CD14-positive monocyte (primary cell): ENCODE measurements at regions not wholly inside any gene's neighbourhood (a gene's known extent, or its start where the extent isn't known, plus 50 kb on each side); places are given as distances from the start of the nearest gene placed in this dataset.

ENCODE experiments used
- DNase-seq, 3 donors: peaks; one replicate each; pipeline ENCODE4 v3.0.0-alpha.2; 2011 to 2022
- H2AFZ ChIP-seq: 2 replicates; pipeline ENCODE4 v1.6.0; 2012; ENCODE audit warnings: mild to moderate bottlenecking, low read depth, low read length, inconsistent platforms; ENCODE audit not compliant: insufficient read depth, poor library complexity, severe bottlenecking
- H3K27ac ChIP-seq, 2 donors: 1 replicate in 1 of 2; 2 replicates in 1 of 2; pipeline ENCODE4 v1.5.1; 2012 to 2013; ENCODE audit warnings: low read length in 2 of 2, control low read depth in 1 of 2, inconsistent platforms in 1 of 2, low read depth in 1 of 2, mild to moderate bottlenecking in 1 of 2
- H3K27me3 ChIP-seq, 2 donors: one replicate each; pipeline versions ENCODE4 v1.6.0 to v1.6.1; 2011 to 2013; ENCODE audit warnings: low read length in 2 of 2; ENCODE audit not compliant: control insufficient read depth in 2 of 2, insufficient read depth in 2 of 2
- H3K36me3 ChIP-seq, 2 donors: replicated peaks in 1 of 2; 1 replicate in 1 of 2; 2 replicates in 1 of 2; pipeline versions ENCODE4 v1.5.1 to v1.6.1; 2012 to 2013; ENCODE audit warnings: low read length in 2 of 2, control low read depth in 1 of 2, inconsistent platforms in 1 of 2, mild to moderate bottlenecking in 1 of 2; ENCODE audit not compliant: insufficient read depth in 2 of 2, control insufficient read depth in 1 of 2
- H3K4me1 ChIP-seq, 2 donors: 1 replicate in 1 of 2; 2 replicates in 1 of 2; pipeline versions ENCODE4 v1.5.1 to v1.6.1; 2012 to 2013; ENCODE audit warnings: low read length in 2 of 2, control low read depth in 1 of 2, inconsistent platforms in 1 of 2, mild to moderate bottlenecking in 1 of 2, moderate library complexity in 1 of 2; ENCODE audit not compliant: insufficient read depth in 2 of 2, control insufficient read depth in 1 of 2
- H3K4me2 ChIP-seq: replicated peaks from 2 replicates; pipeline ENCODE3; 2012; ENCODE audit warnings: low read length, moderate library complexity, mild to moderate bottlenecking; ENCODE audit not compliant: poor library complexity, severe bottlenecking; ENCODE audit errors: extremely low read depth
- H3K4me3 ChIP-seq, 3 experiments: fragments of 200-600 bp in 1 of 3; sonication (generic) in 1 of 3; replicated peaks in 1 of 3; 1 replicate in 2 of 3; 2 replicates in 1 of 3; pipeline ENCODE4 v1.5.1; 2011 to 2013; ENCODE audit warnings: low read length in 3 of 3, mild to moderate bottlenecking in 3 of 3, control low read depth in 2 of 3, low read depth in 2 of 3, inconsistent platforms in 1 of 3, moderate library complexity in 1 of 3
- H3K79me2 ChIP-seq: 2 replicates; pipeline ENCODE4 v1.6.0; 2012; ENCODE audit warnings: mild to moderate bottlenecking, control low read depth, inconsistent platforms, low read length, moderate library complexity; ENCODE audit not compliant: insufficient read depth
- H3K9ac ChIP-seq: 2 replicates; pipeline ENCODE4 v1.6.0; 2017; ENCODE audit warnings: low read length, mild to moderate bottlenecking; ENCODE audit not compliant: insufficient read depth, poor library complexity, severe bottlenecking
- H3K9me3 ChIP-seq, 2 donors: replicated peaks in 1 of 2; 1 replicate in 1 of 2; 2 replicates in 1 of 2; pipeline versions ENCODE4 v1.5.1 to v1.6.1; 2012 to 2013; ENCODE audit warnings: low read length in 2 of 2, control low read depth in 1 of 2; ENCODE audit not compliant: control insufficient read depth in 1 of 2, insufficient read depth in 1 of 2
- H4K20me1 ChIP-seq: 2 replicates; pipeline ENCODE4 v1.6.0; 2012; ENCODE audit warnings: mild to moderate bottlenecking, low read length, control low read depth, moderate library complexity; ENCODE audit not compliant: insufficient read depth
- H3K27ac Mint-ChIP-seq, 7 donors: one replicate each; pipeline ENCODE4 v1.8.0; 2020; ENCODE audit warnings: mild to moderate bottlenecking in 7 of 7, mixed read lengths in 7 of 7, moderate library complexity in 6 of 7, inconsistent platforms in 2 of 7
- H3K27me3 Mint-ChIP-seq, 3 donors: one replicate each; pipeline ENCODE4 v1.8.0; 2021 to 2022; ENCODE audit warnings: low read depth in 3 of 3, mild to moderate bottlenecking in 3 of 3, mixed read lengths in 3 of 3, moderate library complexity in 3 of 3, inconsistent platforms in 1 of 3
- H3K36me3 Mint-ChIP-seq, 2 donors: one replicate each; pipeline ENCODE4 v1.8.0; 2020; ENCODE audit warnings: mixed read lengths in 2 of 2, inconsistent platforms in 1 of 2, mild to moderate bottlenecking in 1 of 2
- H3K4me1 Mint-ChIP-seq: one replicate; pipeline ENCODE4 v1.8.0; 2020; ENCODE audit warnings: mild to moderate bottlenecking, mixed read lengths
- H3K4me3 Mint-ChIP-seq, 2 donors: one replicate each; pipeline ENCODE4 v1.8.0; 2020; ENCODE audit warnings: mild to moderate bottlenecking in 2 of 2, mixed read lengths in 2 of 2, moderate library complexity in 1 of 2
- H3K9me3 Mint-ChIP-seq, 7 donors: one replicate each; pipeline ENCODE4 v1.8.0; 2020 to 2022; ENCODE audit warnings: mixed read lengths in 7 of 7, mild to moderate bottlenecking in 6 of 7, moderate library complexity in 6 of 7, inconsistent platforms in 2 of 7
- CTCF ChIP-seq: fragments of 200-600 bp; IDR thresholded peaks from one replicate; pipeline ENCODE4 v1.8.0; 2022; ENCODE audit warnings: antibody characterized with exemption, mild to moderate bottlenecking
- WGBS: methylation state at CpG from one replicate; pipeline ENCODE4 v1.1.5; 2013; ENCODE audit warnings: missing lambda C conversion rate; ENCODE audit not compliant: insufficient coverage; 5-methylcytosine and 5-hydroxymethylcytosine counted together
- intact Hi-C, 2 donors: fragments of 100-400 bp; cut with micrococcal nuclease; formaldehyde crosslinking; loops; one replicate each; pipeline versions ENCODE4 v1.15.0 to v1.15.1; 2023

- Histone ChIP-seq H3K4me1 (no peaks in the 10 kb centered on the region), H3K79me2 (no peaks in the 10 kb centered on the region), H3K4me2 (no peak overlapping the region), H3K36me3 (no peaks in the 10 kb centered on the region), H4K20me1 (no peaks in the 10 kb centered on the region), H3K9ac (no peak overlapping the region), H2AFZ (no peak overlapping the region), H3K27ac (no peak overlapping the region), H3K9me3 (no peaks in the 10 kb centered on the region), H3K27me3 (no peaks in the 10 kb centered on the region), H3K4me3 (no peak overlapping the region)
- H3K9me3 Mint-ChIP-seq = peaks cover 0 to 1% (median 0%) of the 10 kb centered on the region in 7 donors
- WGBS = no CpG with 5 or more reads among the region's 3 CpGs
- peaks cover 0 to 1% (median 0%) of the 10 kb centered on the region in 3 donors for H3K27me3 Mint-ChIP-seq
- no peak overlapping the region for H3K4me3 Mint-ChIP-seq
- intact Hi-C loops = no loop called here
- H3K27ac Mint-ChIP-seq = no peak overlapping the region
- TF ChIP-seq CTCF = no peak
- H3K4me1 Mint-ChIP-seq = no peaks in the 10 kb centered on the region
- DNase-seq = no peak
- no peaks in the 10 kb centered on the region for H3K36me3 Mint-ChIP-seq
These were observed 318.9 kb downstream of the ZNF326 start for GRCh38 chr1:90313778-90314177.

GRCh38 chr1:90309806-90310205, 314.9 kb downstream of the ZNF326 start:
- no peaks in the 10 kb centered on the region for H4K20me1 ChIP-seq
- Mint-ChIP-seq H3K27me3 (peaks cover 0 to 3% (median 1%) of the 10 kb centered on the region in 3 donors), H3K4me3 (no peak overlapping the region), H3K36me3 (no peaks in the 10 kb centered on the region), H3K9me3 (peaks cover 0 to 5% (median 3%) of the 10 kb centered on the region in 7 donors), H3K4me1 (no peaks in the 10 kb centered on the region), H3K27ac (no peak overlapping the region)
- no peak overlapping the region for H3K27ac ChIP-seq
- H2AFZ ChIP-seq = no peak overlapping the region
- no peaks in the 10 kb centered on the region for H3K9me3 ChIP-seq
- no peaks in the 10 kb centered on the region for H3K27me3 ChIP-seq
- H3K4me1 ChIP-seq = no peaks in the 10 kb centered on the region
- no peak overlapping the region for H3K9ac ChIP-seq
- H3K36me3 ChIP-seq = no peaks in the 10 kb centered on the region
- intact Hi-C loops = no loop called here
- no peak overlapping the region for H3K4me2 ChIP-seq
- TF ChIP-seq CTCF = no peak
- no peaks in the 10 kb centered on the region for H3K79me2 ChIP-seq
- DNase-seq = no peak
- H3K4me3 ChIP-seq = no peak overlapping the region
- 100% methylated on average over 2 of the region's 5 CpGs for WGBS
